Neural crest cell (in vitro differentiated cells): ENCODE measurements at regions not wholly inside any gene's neighbourhood (a gene's known extent, or its start where the extent isn't known, plus 50 kb on each side); places are given as distances from the start of the nearest gene placed in this dataset.

ENCODE experiments used
- DNase-seq: peaks from one replicate; pipeline ENCODE4 v3.0.0; 2021; ENCODE audit warnings: low read depth, mixed read lengths, low spot score
- H3K27ac Mint-ChIP-seq: one replicate; pipeline ENCODE4 v1.8.0; 2021; ENCODE audit warnings: mild to moderate bottlenecking, mixed read lengths; ENCODE audit not compliant: unreplicated experiment
- H3K27me3 Mint-ChIP-seq: 2 replicates; pipeline ENCODE4 v1.8.0; 2021; ENCODE audit warnings: low read depth, mild to moderate bottlenecking, mixed read lengths
- H3K36me3 Mint-ChIP-seq: 2 replicates; pipeline ENCODE4 v1.8.0; 2021; ENCODE audit warnings: low read depth, mild to moderate bottlenecking, mixed read lengths
- H3K4me1 Mint-ChIP-seq: 2 replicates; pipeline ENCODE4 v1.8.0; 2021; ENCODE audit warnings: mixed read lengths
- H3K4me3 Mint-ChIP-seq: one replicate; pipeline ENCODE4 v1.8.0; 2021; ENCODE audit warnings: mild to moderate bottlenecking, mixed read lengths
- H3K9me3 Mint-ChIP-seq: 2 replicates; pipeline ENCODE4 v1.8.0; 2021; ENCODE audit warnings: mixed read lengths
- CTCF ChIP-seq: fragments of 200-600 bp; sonication (generic); conservative IDR thresholded peaks from 2 replicates; pipeline ENCODE4 v1.5.0; 2021; ENCODE audit warnings: antibody characterized with exemption, mild to moderate bottlenecking

- H3K9me3 Mint-ChIP-seq, result peaks cover 3% of the 10 kb centered on the region
- no peak for TF ChIP-seq CTCF
- H3K27me3 Mint-ChIP-seq, result no peaks in the 10 kb centered on the region
- DNase-seq, result no peak
- no peak overlapping the region for H3K27ac Mint-ChIP-seq
- no peak overlapping the region for H3K4me3 Mint-ChIP-seq
- H3K36me3 Mint-ChIP-seq, result no peaks in the 10 kb centered on the region
- H3K4me1 Mint-ChIP-seq, result no peaks in the 10 kb centered on the region
These were observed 112.0 kb upstream of the ISL1 start for GRCh38 chr5:51271261-51271660.

- Mint-ChIP-seq H3K36me3 (no peaks in the 10 kb centered on the region), H3K27ac (no peak overlapping the region), H3K9me3 (peaks cover 3% of the 10 kb centered on the region), H3K27me3 (no peaks in the 10 kb centered on the region), H3K4me3 (no peak overlapping the region), H3K4me1 (no peaks in the 10 kb centered on the region)
- TF ChIP-seq CTCF, result no peak
- no peak for DNase-seq
These were observed 110.2 kb upstream of the ISL1 start for GRCh38 chr5:51273021-51273420.

- H3K4me3 Mint-ChIP-seq, result no peak overlapping the region
- no peaks in the 10 kb centered on the region for H3K36me3 Mint-ChIP-seq
- H3K9me3 Mint-ChIP-seq, result peaks cover 3% of the 10 kb centered on the region
- no peak for DNase-seq
- no peak overlapping the region for H3K27ac Mint-ChIP-seq
- H3K27me3 Mint-ChIP-seq, result no peaks in the 10 kb centered on the region
- no peak for TF ChIP-seq CTCF
- peaks cover 7% of the 10 kb centered on the region for H3K4me1 Mint-ChIP-seq
These were observed 109.4 kb upstream of the ISL1 start for GRCh38 chr5:51273871-51274270.

GRCh38 chr5:51275428-51275827 is 107.8 kb upstream of the ISL1 start:
- Mint-ChIP-seq H3K9me3 (peaks cover 3% of the 10 kb centered on the region), H3K36me3 (no peaks in the 10 kb centered on the region), H3K4me1 (peaks cover 7% of the 10 kb centered on the region), H3K27ac (no peak overlapping the region), H3K27me3 (no peaks in the 10 kb centered on the region), H3K4me3 (no peak overlapping the region)
- no peak for TF ChIP-seq CTCF
- DNase-seq, result no peak

- TF ChIP-seq CTCF, result no peak
- Mint-ChIP-seq H3K27ac (no peak overlapping the region), H3K27me3 (no peaks in the 10 kb centered on the region), H3K36me3 (no peaks in the 10 kb centered on the region), H3K9me3 (peaks cover 3% of the 10 kb centered on the region), H3K4me3 (no peak overlapping the region), H3K4me1 (peaks cover 7% of the 10 kb centered on the region)
- no peak for DNase-seq
These were observed 107.0 kb upstream of the ISL1 start for GRCh38 chr5:51276250-51276649.

- DNase-seq, result no peak
- Mint-ChIP-seq H3K27ac (no peak overlapping the region), H3K27me3 (no peaks in the 10 kb centered on the region), H3K4me1 (peaks cover 7% of the 10 kb centered on the region), H3K9me3 (peaks cover 3% of the 10 kb centered on the region), H3K4me3 (no peak overlapping the region), H3K36me3 (no peaks in the 10 kb centered on the region)
- TF ChIP-seq CTCF, result no peak
These were observed 104.7 kb upstream of the ISL1 start for GRCh38 chr5:51278539-51278938.
